Vagina (tissue), 2 donors: ENCODE measurements at regions not wholly inside any gene's neighbourhood (a gene's known extent, or its start where the extent isn't known, plus 50 kb on each side); places are given as distances from the start of the nearest gene placed in this dataset.

Source experiments
- POLR2AphosphoS5 ChIP-seq, 2 donors: sonication (generic); formaldehyde crosslinking; IDR thresholded peaks; one replicate each; pipeline ENCODE4 v1.9.0; 2017; ENCODE audit warnings: antibody characterized with exemption in 2 of 2, mild to moderate bottlenecking in 2 of 2, low read depth in 1 of 2; ENCODE audit not compliant: insufficient read depth in 1 of 2
- TF ChIP-seq, protein P1 (sequence below), 3 experiments: fragments of 450-650 bp in 2 of 3; fragments of 200-600 bp in 1 of 3; sonication (generic) in 1 of 3; IDR thresholded peaks; one replicate each; pipeline ENCODE4 v1.5.1; 2017 to 2019; ENCODE audit warnings: antibody characterized with exemption in 3 of 3, mild to moderate bottlenecking in 2 of 3, moderate library complexity in 2 of 3

- TF ChIP-seq, protein P1, sequence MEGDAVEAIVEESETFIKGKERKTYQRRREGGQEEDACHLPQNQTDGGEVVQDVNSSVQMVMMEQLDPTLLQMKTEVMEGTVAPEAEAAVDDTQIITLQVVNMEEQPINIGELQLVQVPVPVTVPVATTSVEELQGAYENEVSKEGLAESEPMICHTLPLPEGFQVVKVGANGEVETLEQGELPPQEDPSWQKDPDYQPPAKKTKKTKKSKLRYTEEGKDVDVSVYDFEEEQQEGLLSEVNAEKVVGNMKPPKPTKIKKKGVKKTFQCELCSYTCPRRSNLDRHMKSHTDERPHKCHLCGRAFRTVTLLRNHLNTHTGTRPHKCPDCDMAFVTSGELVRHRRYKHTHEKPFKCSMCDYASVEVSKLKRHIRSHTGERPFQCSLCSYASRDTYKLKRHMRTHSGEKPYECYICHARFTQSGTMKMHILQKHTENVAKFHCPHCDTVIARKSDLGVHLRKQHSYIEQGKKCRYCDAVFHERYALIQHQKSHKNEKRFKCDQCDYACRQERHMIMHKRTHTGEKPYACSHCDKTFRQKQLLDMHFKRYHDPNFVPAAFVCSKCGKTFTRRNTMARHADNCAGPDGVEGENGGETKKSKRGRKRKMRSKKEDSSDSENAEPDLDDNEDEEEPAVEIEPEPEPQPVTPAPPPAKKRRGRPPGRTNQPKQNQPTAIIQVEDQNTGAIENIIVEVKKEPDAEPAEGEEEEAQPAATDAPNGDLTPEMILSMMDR (IDR thresholded peaks at IDR 0.05): no peak
- TF ChIP-seq POLR2AphosphoS5 (IDR thresholded peaks at IDR 0.05; ENCODE audit: insufficient read depth in 1 of 2, low read depth in 1 of 2): no peak
Measured at GRCh38 chr3:51620543-51620942, 50.5 kb upstream of the TEX264 start.
